GM12878 (cell line): ENCODE measurements at regions not wholly inside any gene's neighbourhood (a gene's known extent, or its start where the extent isn't known, plus 50 kb on each side); places are given as distances from the start of the nearest gene placed in this dataset.

ENCODE experiments used
- ATAC-seq: fragments of 200-7000 bp; cut with Tn5 transposase; 3 replicates; pipeline ENCODE4 v1.9.1; 2020; ENCODE audit warnings: mild to moderate bottlenecking, moderate library complexity
- BruUV-seq: library from RNA; stranded (reverse); fragments of 400-500 nt; replicated peaks from 2 replicates; lab custom pipeline; 2021; lab: Mats Ljungman, UMichigan
- CTCF ChIA-PET: fragments of 300-600 bp; sonication (Branson Sonifier 250); formaldehyde crosslinking; extraction: SDS; loops from one replicate; lab custom pipeline; 2021; ENCODE audit warnings: inconsistent platforms; lab: Yijun Ruan, JAX
- POLR2A ChIA-PET: fragments of 350-600 bp; formaldehyde crosslinking; extraction: SDS; loops from one replicate; lab custom pipeline; 2021; ENCODE audit warnings: inconsistent platforms; lab: Charles Lee
- RAD21 ChIA-PET: fragments of 300-600 bp; sonication (Branson Sonifier 250); formaldehyde crosslinking; loops from one replicate; lab custom pipeline; 2023; ENCODE audit warnings: antibody characterized with exemption; ENCODE audit not compliant: unreplicated experiment; lab: Charles Lee
- SMC1A ChIA-PET: fragments of 300-600 bp; sonication (Branson Sonifier 250); formaldehyde crosslinking; loops from one replicate; lab custom pipeline; 2023; ENCODE audit not compliant: unreplicated experiment, uncharacterized antibody; lab: Charles Lee
- DNase-seq: peaks from one replicate; pipeline ENCODE4 v3.0.0-alpha.2; 2011; ENCODE audit warnings: low read depth, low spot score
- FAIRE-seq: peaks from 3 replicates; lab custom pipeline; 2011; peaks lifted over from hg19 to GRCh38; lab: Jason Lieb, UNC
- H2AFZ ChIP-seq: 2 replicates; pipeline ENCODE4 v1.6.0; 2011; ENCODE audit warnings: low read depth, low read length, control low read depth; ENCODE audit not compliant: control insufficient read depth
- H3K27ac ChIP-seq: 2 replicates; pipeline ENCODE4 v1.5.1; 2011; ENCODE audit warnings: control low read depth; ENCODE audit not compliant: control insufficient read depth, insufficient read depth
- H3K27me3 ChIP-seq, 2 experiments: replicated peaks in 1 of 2; 2 replicates each; pipeline versions ENCODE4 v1.6.0 to v1.6.1; 2011; ENCODE audit warnings: low read length in 1 of 2; ENCODE audit not compliant: control insufficient read depth in 2 of 2, insufficient read depth in 2 of 2
- H3K36me3 ChIP-seq, 2 experiments: 2 replicates each; pipeline ENCODE4 v1.5.1; 2011; ENCODE audit warnings: low read length in 1 of 2; ENCODE audit not compliant: control insufficient read depth in 2 of 2, insufficient read depth in 2 of 2
- H3K4me1 ChIP-seq: 2 replicates; pipeline ENCODE4 v1.6.1; 2011; ENCODE audit warnings: mild to moderate bottlenecking, low read length, moderate library complexity, mixed read lengths; ENCODE audit not compliant: control insufficient read depth, insufficient read depth
- H3K4me2 ChIP-seq: 2 replicates; pipeline ENCODE4 v1.6.0; 2011; ENCODE audit warnings: control low read depth; ENCODE audit not compliant: control insufficient read depth, insufficient read depth
- H3K4me3 ChIP-seq: fragments of 200-600 bp; sonication (generic); 2 replicates; pipeline ENCODE4 v1.5.1; 2016
- H3K79me2 ChIP-seq: 2 replicates; pipeline ENCODE4 v1.6.0; 2011; ENCODE audit warnings: low read length; ENCODE audit not compliant: control insufficient read depth, insufficient read depth
- H3K9ac ChIP-seq: 2 replicates; pipeline ENCODE4 v1.8.0; 2011; ENCODE audit warnings: low read length, control low read depth, mixed read lengths; ENCODE audit not compliant: control insufficient read depth, insufficient read depth
- H3K9me3 ChIP-seq: replicated peaks from 3 replicates; pipeline ENCODE4 v1.5.1; 2011; ENCODE audit warnings: mild to moderate bottlenecking, low read length; ENCODE audit not compliant: control insufficient read depth, insufficient read depth
- H4K20me1 ChIP-seq: 2 replicates; pipeline ENCODE4 v1.6.0; 2011; ENCODE audit not compliant: control insufficient read depth, insufficient read depth
- NRF1 ChIP-seq: conservative IDR thresholded peaks from 2 replicates; pipeline ENCODE4 v1.6.1; 2011; ENCODE audit warnings: mild to moderate bottlenecking, low read depth, low read length, improper control_type of control experiment
- RELA ChIP-seq: fragments of 450-650 bp; IDR thresholded peaks from 2 replicates; pipeline ENCODE4 v1.8.0; 2014; ENCODE audit warnings: borderline replicate concordance; ENCODE audit not compliant: partially characterized antibody
- SIX5 ChIP-seq: IDR thresholded peaks from 2 replicates; pipeline ENCODE4 v1.6.1; 2011; ENCODE audit warnings: mild to moderate bottlenecking, low read depth, low read length, moderate library complexity; ENCODE audit not compliant: severe bottlenecking
- SREBF1 ChIP-seq: IDR thresholded peaks from 2 replicates; pipeline ENCODE4 v1.6.1; 2012; ENCODE audit warnings: mild to moderate bottlenecking, low read length
- SUPT20H ChIP-seq: IDR thresholded peaks from 2 replicates; pipeline ENCODE4 v1.6.1; 2011; ENCODE audit warnings: low read depth, mild to moderate bottlenecking, low read length, moderate library complexity, borderline replicate concordance; ENCODE audit not compliant: control insufficient read depth
- TCF12 ChIP-seq: IDR thresholded peaks from 2 replicates; pipeline ENCODE4 v1.6.1; 2011; ENCODE audit warnings: low read depth, mild to moderate bottlenecking, low read length
- WGBS: methylation state at CpG from one replicate; pipeline ENCODE4 v1.1.6; 2016; ENCODE audit warnings: low lambda C conversion rate; ENCODE audit not compliant: insufficient replicate concordance, insufficient coverage; ENCODE audit errors: missing lambda C conversion rate; 5-methylcytosine and 5-hydroxymethylcytosine counted together
- in situ Hi-C: fragments of 300-500 bp; cut with MboI; formaldehyde crosslinking; loops from 9 replicates; pipeline ENCODE4 v1.14.3; 2018; ENCODE audit warnings: mixed read lengths
- intact Hi-C: fragments of 100-400 bp; cut with micrococcal nuclease; formaldehyde crosslinking; loops from one replicate; pipeline ENCODE4 v1.14.2; 2022; ENCODE audit not compliant: unreplicated experiment
- TF ChIP-seq, protein P1 (sequence below): fragments of 450-650 bp; IDR thresholded peaks from 2 replicates; pipeline ENCODE4 v1.6.1; 2017; ENCODE audit warnings: low read depth, mild to moderate bottlenecking, moderate library complexity
- TF ChIP-seq, protein P2 (sequence below): fragments of 450-650 bp; IDR thresholded peaks from 2 replicates; pipeline ENCODE4 v1.6.1; 2017; ENCODE audit warnings: antibody characterized with exemption, mild to moderate bottlenecking, moderate library complexity

DNA sequence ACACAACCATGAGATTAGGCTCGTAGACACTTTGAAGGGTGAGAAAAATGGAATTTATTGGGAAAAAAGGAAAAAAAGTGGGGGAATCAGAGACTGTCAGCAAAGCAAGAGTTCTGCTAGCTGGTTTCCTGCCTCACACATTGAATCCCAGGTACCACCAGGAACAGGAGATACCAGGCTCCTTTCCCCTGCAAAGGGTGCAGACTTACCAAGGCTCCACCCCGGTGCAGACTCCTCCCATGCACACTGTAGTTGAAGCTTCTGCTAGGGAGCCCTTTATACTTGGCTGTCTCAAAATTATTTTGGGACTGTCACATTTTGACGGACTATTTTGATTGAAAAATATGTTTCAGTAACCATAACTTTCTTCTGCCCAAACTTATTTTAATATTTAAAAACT is 819.9 kb upstream of the GBE1 start:
- Histone ChIP-seq H3K9ac (no peak overlapping the region), H3K27me3 (no peaks in the 10 kb centered on the region), H3K36me3 (no peaks in the 10 kb centered on the region), H3K4me1 (no peaks in the 10 kb centered on the region), H3K4me2 (no peak overlapping the region), H2AFZ (no peak overlapping the region), H3K79me2 (no peaks in the 10 kb centered on the region), H4K20me1 (no peaks in the 10 kb centered on the region), H3K4me3 (no peak overlapping the region), H3K27ac (no peak overlapping the region), H3K9me3 (no peaks in the 10 kb centered on the region)
- TF ChIP-seq NRF1 (no peak), SIX5 (no peak), RELA (no peak), SREBF1 (no peak)
- intact Hi-C loops, result no loop called here
- WGBS, result 30% methylated on average over 3 of the region's 3 CpGs
- in situ Hi-C loops, result no loop called here
- BruUV-seq, result no TSS peak
- no peak for ATAC-seq
- no peak for FAIRE-seq
- CTCF ChIA-PET, result no interaction called here
- POLR2A ChIA-PET, result no interaction called here
- DNase-seq, result no peak
- SMC1A ChIA-PET, result no interaction called here
- RAD21 ChIA-PET, result no interaction called here

DNA sequence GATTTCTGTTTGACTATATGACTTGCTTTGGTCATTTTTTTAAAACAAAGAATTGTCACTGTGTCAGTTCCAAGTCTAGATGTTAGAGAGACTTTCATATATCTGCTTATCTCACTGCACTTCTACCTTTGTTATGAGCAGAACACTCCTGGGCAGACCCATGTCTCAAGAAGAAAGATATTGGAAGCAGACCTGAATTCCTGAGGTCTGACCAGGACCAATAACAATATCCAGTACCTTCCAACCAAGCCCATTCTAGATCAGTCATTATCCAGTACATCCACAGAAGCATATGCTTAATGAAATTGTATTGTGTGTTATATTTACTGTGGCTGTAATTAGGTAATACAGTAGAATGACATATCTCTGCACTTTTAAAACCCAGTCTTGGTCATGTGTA is 811.3 kb upstream of the GBE1 start:
- intact Hi-C loops, result no loop called here
- no peaks in the 10 kb centered on the region for H3K79me2 ChIP-seq
- CTCF ChIA-PET, result no interaction called here
- H3K36me3 ChIP-seq, result no peaks in the 10 kb centered on the region
- RAD21 ChIA-PET, result no interaction called here
- no peaks in the 10 kb centered on the region for H3K4me1 ChIP-seq
- no peak for DNase-seq
- no peak for ATAC-seq
- no TSS peak for BruUV-seq
- POLR2A ChIA-PET, result no interaction called here
- no peak for FAIRE-seq
- no peak overlapping the region for H2AFZ ChIP-seq
- SMC1A ChIA-PET, result no interaction called here
- H3K27ac ChIP-seq, result no peak overlapping the region
- H3K9me3 ChIP-seq, result no peaks in the 10 kb centered on the region
- no peak overlapping the region for H3K9ac ChIP-seq
- no peak overlapping the region for H3K4me3 ChIP-seq
- no peaks in the 10 kb centered on the region for H3K27me3 ChIP-seq
- no peak overlapping the region for H3K4me2 ChIP-seq
- H4K20me1 ChIP-seq, result no peaks in the 10 kb centered on the region
- in situ Hi-C loops, result no loop called here
- TF ChIP-seq, protein P1, sequence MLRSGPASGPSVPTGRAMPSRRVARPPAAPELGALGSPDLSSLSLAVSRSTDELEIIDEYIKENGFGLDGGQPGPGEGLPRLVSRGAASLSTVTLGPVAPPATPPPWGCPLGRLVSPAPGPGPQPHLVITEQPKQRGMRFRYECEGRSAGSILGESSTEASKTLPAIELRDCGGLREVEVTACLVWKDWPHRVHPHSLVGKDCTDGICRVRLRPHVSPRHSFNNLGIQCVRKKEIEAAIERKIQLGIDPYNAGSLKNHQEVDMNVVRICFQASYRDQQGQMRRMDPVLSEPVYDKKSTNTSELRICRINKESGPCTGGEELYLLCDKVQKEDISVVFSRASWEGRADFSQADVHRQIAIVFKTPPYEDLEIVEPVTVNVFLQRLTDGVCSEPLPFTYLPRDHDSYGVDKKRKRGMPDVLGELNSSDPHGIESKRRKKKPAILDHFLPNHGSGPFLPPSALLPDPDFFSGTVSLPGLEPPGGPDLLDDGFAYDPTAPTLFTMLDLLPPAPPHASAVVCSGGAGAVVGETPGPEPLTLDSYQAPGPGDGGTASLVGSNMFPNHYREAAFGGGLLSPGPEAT, result no peak
- TF ChIP-seq SUPT20H (no peak), TCF12 (no peak)
- TF ChIP-seq, protein P2, sequence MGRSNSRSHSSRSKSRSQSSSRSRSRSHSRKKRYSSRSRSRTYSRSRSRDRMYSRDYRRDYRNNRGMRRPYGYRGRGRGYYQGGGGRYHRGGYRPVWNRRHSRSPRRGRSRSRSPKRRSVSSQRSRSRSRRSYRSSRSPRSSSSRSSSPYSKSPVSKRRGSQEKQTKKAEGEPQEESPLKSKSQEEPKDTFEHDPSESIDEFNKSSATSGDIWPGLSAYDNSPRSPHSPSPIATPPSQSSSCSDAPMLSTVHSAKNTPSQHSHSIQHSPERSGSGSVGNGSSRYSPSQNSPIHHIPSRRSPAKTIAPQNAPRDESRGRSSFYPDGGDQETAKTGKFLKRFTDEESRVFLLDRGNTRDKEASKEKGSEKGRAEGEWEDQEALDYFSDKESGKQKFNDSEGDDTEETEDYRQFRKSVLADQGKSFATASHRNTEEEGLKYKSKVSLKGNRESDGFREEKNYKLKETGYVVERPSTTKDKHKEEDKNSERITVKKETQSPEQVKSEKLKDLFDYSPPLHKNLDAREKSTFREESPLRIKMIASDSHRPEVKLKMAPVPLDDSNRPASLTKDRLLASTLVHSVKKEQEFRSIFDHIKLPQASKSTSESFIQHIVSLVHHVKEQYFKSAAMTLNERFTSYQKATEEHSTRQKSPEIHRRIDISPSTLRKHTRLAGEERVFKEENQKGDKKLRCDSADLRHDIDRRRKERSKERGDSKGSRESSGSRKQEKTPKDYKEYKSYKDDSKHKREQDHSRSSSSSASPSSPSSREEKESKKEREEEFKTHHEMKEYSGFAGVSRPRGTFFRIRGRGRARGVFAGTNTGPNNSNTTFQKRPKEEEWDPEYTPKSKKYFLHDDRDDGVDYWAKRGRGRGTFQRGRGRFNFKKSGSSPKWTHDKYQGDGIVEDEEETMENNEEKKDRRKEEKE, result no peak
